ENCODE measurements at regions not wholly inside any gene's neighbourhood (a gene's known extent, or its start where the extent isn't known, plus 50 kb on each side); places are given as distances from the start of the nearest gene placed in this dataset.

GRCh38 chr2:74747411-74748080, 86.4 kb upstream of the HK2 start:
- TF ChIP-seq GATA3 (IDR thresholded peaks at IDR 0.05; ENCODE audit: low read depth, low read length) (no peak), GATA2 (IDR thresholded peaks at IDR 0.05; ENCODE audit: low read depth, low read length) (no peak)

All from SH-SY5Y (cell line).